ENCODE measurements at regions not wholly inside any gene's neighbourhood (a gene's known extent, or its start where the extent isn't known, plus 50 kb on each side); places are given as distances from the start of the nearest gene placed in this dataset.

- no peaks in the 10 kb centered on the region for H3K36me3 ChIP-seq (ENCODE audit: control insufficient read depth in 2 of 2, insufficient read depth in 2 of 2, low read length in 1 of 2)
- BruUV-seq (replicated peaks): no TSS peak
- ATAC-seq (no peak), FAIRE-seq (no peak), DNase-seq (ENCODE audit: low read depth, low spot score) (no peak)
- RAD21 ChIA-PET (ENCODE audit: unreplicated experiment): interaction anchor here (1.0 to 1.6 kb wide), 5 partner anchors 34 to 507 kb away, joined by 3 to 7 read pairs (median 4); partner anchors contain the start of gene CD93
- H3K9me3 ChIP-seq (replicated peaks; ENCODE audit: control insufficient read depth, insufficient read depth, low read length): no peaks in the 10 kb centered on the region; the same call in 2 of the 3 replicates
- H2AFZ ChIP-seq (ENCODE audit: control insufficient read depth, low read depth, low read length): no peak overlapping the region
- no peak overlapping the region for H3K27ac ChIP-seq (ENCODE audit: control insufficient read depth, insufficient read depth)
- in situ Hi-C loops (cut with MboI): no loop called here
- peaks cover 4% of the 10 kb centered on the region; the same call in 1 of the 2 replicates for H3K4me1 ChIP-seq (ENCODE audit: control insufficient read depth, insufficient read depth, low read length)
- no peak for TF ChIP-seq MTA2 (IDR thresholded peaks at IDR 0.05; ENCODE audit: low read depth)
- CTCF ChIA-PET: interaction anchor here (0.8 to 4.2 kb wide), 7 partner anchors 34 to 148 kb away, joined by 3 to 12 read pairs (median 4); partner anchors contain the start of gene CD93
- H3K79me2 ChIP-seq (ENCODE audit: control insufficient read depth, insufficient read depth, low read length): no peaks in the 10 kb centered on the region
- peaks cover 0 to 4% of the 10 kb centered on the region in 2 experiments; a peak in 1 of 4 replicates for H3K27me3 ChIP-seq (replicated peaks in 1 of 2; ENCODE audit: control insufficient read depth in 2 of 2, insufficient read depth in 2 of 2, low read length in 1 of 2)
- no peak overlapping the region for H3K9ac ChIP-seq (ENCODE audit: control insufficient read depth, insufficient read depth, low read length)
- H3K4me3 ChIP-seq: no peak overlapping the region
- POLR2A ChIA-PET: no interaction called here
- SMC1A ChIA-PET (ENCODE audit: uncharacterized antibody, unreplicated experiment): interaction anchor here (0.7 to 2.5 kb wide), 12 partner anchors 35 to 347 kb away, joined by 3 to 6 read pairs (median 4); no protein-coding TSS in a partner anchor
- no peak overlapping the region for H3K4me2 ChIP-seq (ENCODE audit: control insufficient read depth, insufficient read depth)
- intact Hi-C loops (cut with micrococcal nuclease; ENCODE audit: unreplicated experiment): no loop called here
- H4K20me1 ChIP-seq (ENCODE audit: control insufficient read depth, insufficient read depth): no peaks in the 10 kb centered on the region
Measured at GRCh38 chr20:23198815-23199214, 112.7 kb upstream of the CD93 start.

DNA sequence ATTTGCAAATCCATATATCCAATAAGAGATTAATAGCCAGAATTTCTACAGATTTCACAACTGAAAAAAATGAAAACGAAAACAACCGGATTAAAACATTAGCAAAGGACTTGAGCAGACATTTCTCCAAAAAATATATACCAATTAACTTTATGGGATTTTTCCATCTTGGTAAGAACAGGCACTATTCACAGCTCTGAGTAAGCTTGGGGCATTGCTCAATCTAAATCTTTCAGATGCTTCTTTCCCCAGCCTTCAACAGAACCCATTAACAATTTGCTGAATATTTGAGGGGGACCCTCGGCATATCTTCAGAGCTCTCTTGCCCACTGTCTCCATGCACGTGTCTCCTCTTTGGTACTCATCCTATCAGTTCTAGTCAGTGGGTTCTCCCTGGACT is 111.7 kb upstream of the CD93 start:
- no peaks in the 10 kb centered on the region; a peak in 1 of 4 replicates for H3K27me3 ChIP-seq (replicated peaks in 1 of 2; ENCODE audit: control insufficient read depth in 2 of 2, insufficient read depth in 2 of 2, low read length in 1 of 2)
- in situ Hi-C loops (cut with MboI) (no loop called here), intact Hi-C loops (cut with micrococcal nuclease; ENCODE audit: unreplicated experiment) (no loop called here)
- H3K4me3 ChIP-seq: no peak overlapping the region
- H3K4me1 ChIP-seq (ENCODE audit: control insufficient read depth, insufficient read depth, low read length): peaks cover 4% of the 10 kb centered on the region; the same call in 1 of the 2 replicates
- DNase-seq (ENCODE audit: low read depth, low spot score) (no peak), ATAC-seq (no peak), FAIRE-seq (no peak)
- 60% methylated on average over 4 of the region's 4 CpGs for WGBS (ENCODE audit: insufficient coverage, insufficient replicate concordance, low lambda C conversion rate, missing lambda C conversion rate)
- no TSS peak for BruUV-seq (replicated peaks)
- SMC1A ChIA-PET (ENCODE audit: uncharacterized antibody, unreplicated experiment): interaction anchor here (0.6 to 1.4 kb wide), 8 partner anchors 34 to 267 kb away, joined by 3 to 5 read pairs (median 4); no protein-coding TSS in a partner anchor
- no peaks in the 10 kb centered on the region for H4K20me1 ChIP-seq (ENCODE audit: control insufficient read depth, insufficient read depth)
- H3K9ac ChIP-seq (ENCODE audit: control insufficient read depth, insufficient read depth, low read length): no peak overlapping the region
- H3K36me3 ChIP-seq (ENCODE audit: control insufficient read depth in 2 of 2, insufficient read depth in 2 of 2, low read length in 1 of 2): no peaks in the 10 kb centered on the region
- POLR2A ChIA-PET: no interaction called here
- H3K4me2 ChIP-seq (ENCODE audit: control insufficient read depth, insufficient read depth): no peak overlapping the region
- H3K79me2 ChIP-seq (ENCODE audit: control insufficient read depth, insufficient read depth, low read length): no peaks in the 10 kb centered on the region
- RAD21 ChIA-PET (ENCODE audit: unreplicated experiment): interaction anchor here (1.0 to 1.6 kb wide), 5 partner anchors 33 to 506 kb away, joined by 3 to 7 read pairs (median 4); partner anchors contain the start of gene CD93
- no peak overlapping the region for H3K27ac ChIP-seq (ENCODE audit: control insufficient read depth, insufficient read depth)
- CTCF ChIA-PET: interaction anchor here (1.0 to 4.2 kb wide), 4 partner anchors 33 to 507 kb away, joined by 3 to 12 read pairs (median 4); partner anchors contain the start of gene CD93
- H3K9me3 ChIP-seq (replicated peaks; ENCODE audit: control insufficient read depth, insufficient read depth, low read length): no peaks in the 10 kb centered on the region; the same call in 2 of the 3 replicates
- no peak overlapping the region for H2AFZ ChIP-seq (ENCODE audit: control insufficient read depth, low read depth, low read length)
- TF ChIP-seq NFIC (IDR thresholded peaks at IDR 0.05; ENCODE audit: low read depth, low read length) (no peak), KAT2A (conservative IDR thresholded peaks at IDR 0.05; ENCODE audit: control insufficient read depth, low read depth, low read length) (no peak), ZNF24 (IDR thresholded peaks at IDR 0.05) (no peak), JUNB (IDR thresholded peaks at IDR 0.05) (no peak), YY1 (IDR thresholded peaks at IDR 0.05; ENCODE audit: low read depth, low read length) (no peak), IKZF1 (conservative IDR thresholded peaks at IDR 0.05) (no peak)
- TF ChIP-seq, protein P1, sequence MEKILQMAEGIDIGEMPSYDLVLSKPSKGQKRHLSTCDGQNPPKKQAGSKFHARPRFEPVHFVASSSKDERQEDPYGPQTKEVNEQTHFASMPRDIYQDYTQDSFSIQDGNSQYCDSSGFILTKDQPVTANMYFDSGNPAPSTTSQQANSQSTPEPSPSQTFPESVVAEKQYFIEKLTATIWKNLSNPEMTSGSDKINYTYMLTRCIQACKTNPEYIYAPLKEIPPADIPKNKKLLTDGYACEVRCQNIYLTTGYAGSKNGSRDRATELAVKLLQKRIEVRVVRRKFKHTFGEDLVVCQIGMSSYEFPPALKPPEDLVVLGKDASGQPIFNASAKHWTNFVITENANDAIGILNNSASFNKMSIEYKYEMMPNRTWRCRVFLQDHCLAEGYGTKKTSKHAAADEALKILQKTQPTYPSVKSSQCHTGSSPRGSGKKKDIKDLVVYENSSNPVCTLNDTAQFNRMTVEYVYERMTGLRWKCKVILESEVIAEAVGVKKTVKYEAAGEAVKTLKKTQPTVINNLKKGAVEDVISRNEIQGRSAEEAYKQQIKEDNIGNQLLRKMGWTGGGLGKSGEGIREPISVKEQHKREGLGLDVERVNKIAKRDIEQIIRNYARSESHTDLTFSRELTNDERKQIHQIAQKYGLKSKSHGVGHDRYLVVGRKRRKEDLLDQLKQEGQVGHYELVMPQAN (conservative IDR thresholded peaks at IDR 0.05): no peak
- TF ChIP-seq, protein P2, sequence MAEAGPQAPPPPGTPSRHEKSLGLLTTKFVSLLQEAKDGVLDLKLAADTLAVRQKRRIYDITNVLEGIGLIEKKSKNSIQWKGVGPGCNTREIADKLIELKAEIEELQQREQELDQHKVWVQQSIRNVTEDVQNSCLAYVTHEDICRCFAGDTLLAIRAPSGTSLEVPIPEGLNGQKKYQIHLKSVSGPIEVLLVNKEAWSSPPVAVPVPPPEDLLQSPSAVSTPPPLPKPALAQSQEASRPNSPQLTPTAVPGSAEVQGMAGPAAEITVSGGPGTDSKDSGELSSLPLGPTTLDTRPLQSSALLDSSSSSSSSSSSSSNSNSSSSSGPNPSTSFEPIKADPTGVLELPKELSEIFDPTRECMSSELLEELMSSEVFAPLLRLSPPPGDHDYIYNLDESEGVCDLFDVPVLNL (IDR thresholded peaks at IDR 0.05; ENCODE audit: low read depth, low read length): no peak
- TF ChIP-seq, protein P3, sequence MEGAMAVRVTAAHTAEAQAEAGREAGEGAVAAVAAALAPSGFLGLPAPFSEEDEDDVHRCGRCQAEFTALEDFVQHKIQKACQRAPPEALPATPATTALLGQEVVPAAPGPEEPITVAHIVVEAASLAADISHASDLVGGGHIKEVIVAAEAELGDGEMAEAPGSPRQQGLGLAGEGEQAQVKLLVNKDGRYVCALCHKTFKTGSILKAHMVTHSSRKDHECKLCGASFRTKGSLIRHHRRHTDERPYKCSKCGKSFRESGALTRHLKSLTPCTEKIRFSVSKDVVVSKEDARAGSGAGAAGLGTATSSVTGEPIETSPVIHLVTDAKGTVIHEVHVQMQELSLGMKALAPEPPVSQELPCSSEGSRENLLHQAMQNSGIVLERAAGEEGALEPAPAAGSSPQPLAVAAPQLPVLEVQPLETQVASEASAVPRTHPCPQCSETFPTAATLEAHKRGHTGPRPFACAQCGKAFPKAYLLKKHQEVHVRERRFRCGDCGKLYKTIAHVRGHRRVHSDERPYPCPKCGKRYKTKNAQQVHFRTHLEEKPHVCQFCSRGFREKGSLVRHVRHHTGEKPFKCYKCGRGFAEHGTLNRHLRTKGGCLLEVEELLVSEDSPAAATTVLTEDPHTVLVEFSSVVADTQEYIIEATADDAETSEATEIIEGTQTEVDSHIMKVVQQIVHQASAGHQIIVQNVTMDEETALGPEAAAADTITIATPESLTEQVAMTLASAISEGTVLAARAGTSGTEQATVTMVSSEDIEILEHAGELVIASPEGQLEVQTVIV (IDR thresholded peaks at IDR 0.05; ENCODE audit: borderline replicate concordance, partially characterized antibody): no peak

All from GM12878 (cell line).